MM.1S (cell line): ENCODE measurements at regions not wholly inside any gene's neighbourhood (a gene's known extent, or its start where the extent isn't known, plus 50 kb on each side); places are given as distances from the start of the nearest gene placed in this dataset.

Source experiments
- DNase-seq: peaks from one replicate; pipeline ENCODE4 v3.0.0-alpha.2; 2015
- H2AFZ ChIP-seq: fragments of 300-600 bp; sonication (generic); 2 replicates; pipeline ENCODE4 v1.6.0; 2016; ENCODE audit warnings: antibody characterized with exemption, low read length
- H3F3A ChIP-seq: fragments of 300-600 bp; sonication (generic); 2 replicates; pipeline ENCODE4 v1.6.1; 2016; ENCODE audit warnings: mild to moderate bottlenecking, antibody characterized with exemption, low read length, moderate library complexity, mixed read lengths; ENCODE audit not compliant: insufficient read depth
- H3K27ac ChIP-seq: fragments of 300-600 bp; sonication (generic); 2 replicates; pipeline ENCODE4 v1.5.1; 2016; ENCODE audit warnings: mild to moderate bottlenecking, low read length
- H3K27me3 ChIP-seq: fragments of 300-600 bp; sonication (generic); replicated peaks from 2 replicates; pipeline ENCODE4 v1.6.0; 2016; ENCODE audit warnings: low read length; ENCODE audit not compliant: insufficient read depth
- H3K36me3 ChIP-seq: fragments of 300-600 bp; sonication (generic); replicated peaks from 2 replicates; pipeline ENCODE4 v1.6.1; 2016; ENCODE audit warnings: mild to moderate bottlenecking, low read length, mixed read lengths; ENCODE audit not compliant: insufficient read depth
- H3K4me1 ChIP-seq: fragments of 300-600 bp; sonication (generic); 2 replicates; pipeline ENCODE4 v1.6.1; 2016; ENCODE audit warnings: low read length, mixed read lengths
- H3K4me2 ChIP-seq: fragments of 300-600 bp; sonication (generic); 2 replicates; pipeline ENCODE4 v1.6.0; 2016; ENCODE audit warnings: low read depth, low read length
- H3K4me3 ChIP-seq: fragments of 300-600 bp; sonication (generic); 2 replicates; pipeline ENCODE4 v1.5.1; 2016; ENCODE audit warnings: low read length, mixed read lengths
- H3K79me2 ChIP-seq: fragments of 300-600 bp; sonication (generic); 2 replicates; pipeline ENCODE4 v1.6.1; 2016; ENCODE audit warnings: mixed run types, low read length, mixed read lengths
- H3K9ac ChIP-seq: fragments of 300-600 bp; sonication (generic); 2 replicates; pipeline ENCODE4 v1.6.1; 2016; ENCODE audit warnings: low read length, mixed read lengths
- H3K9me2 ChIP-seq: fragments of 300-600 bp; sonication (generic); replicated peaks from 2 replicates; pipeline ENCODE4 v1.6.1; 2016; ENCODE audit warnings: mild to moderate bottlenecking, low read length, mixed read lengths; ENCODE audit not compliant: insufficient read depth
- H3K9me3 ChIP-seq: fragments of 300-600 bp; sonication (generic); replicated peaks from 2 replicates; pipeline ENCODE4 v1.6.1; 2016; ENCODE audit warnings: mild to moderate bottlenecking, low read length, mixed read lengths; ENCODE audit not compliant: insufficient read depth
- H4K20me1 ChIP-seq: fragments of 300-600 bp; sonication (generic); 2 replicates; pipeline ENCODE4 v1.6.1; 2016; ENCODE audit warnings: mild to moderate bottlenecking, low read length, moderate library complexity, mixed read lengths; ENCODE audit not compliant: insufficient read depth
- CTCF ChIP-seq: fragments of 300-600 bp; sonication (generic); IDR thresholded peaks from 2 replicates; pipeline ENCODE4 v1.5.1; 2016; ENCODE audit warnings: antibody characterized with exemption, low read length, mixed read lengths
- EZH2 ChIP-seq: fragments of 300-600 bp; sonication (generic); optimal IDR thresholded peaks from 2 replicates; pipeline ENCODE3; 2017; ENCODE audit warnings: low read depth, mild to moderate bottlenecking, antibody characterized with exemption, low read length, mixed read lengths
- EZH2phosphoT487 ChIP-seq: fragments of 300-600 bp; sonication (generic); IDR thresholded peaks from 2 replicates; pipeline ENCODE4 v1.6.1; 2018; ENCODE audit warnings: antibody characterized with exemption, low read length

- Histone ChIP-seq H4K20me1 (no peaks in the 10 kb centered on the region), H3K9ac (no peak overlapping the region), H3K27ac (no peak overlapping the region), H3K9me2 (no peaks in the 10 kb centered on the region), H3F3A (no peaks in the 10 kb centered on the region), H3K9me3 (no peaks in the 10 kb centered on the region), H3K36me3 (no peaks in the 10 kb centered on the region), H3K27me3 (no peaks in the 10 kb centered on the region), H3K4me2 (no peak overlapping the region), H3K4me3 (no peak overlapping the region), H2AFZ (no peak overlapping the region), H3K79me2 (no peaks in the 10 kb centered on the region), H3K4me1 (no peaks in the 10 kb centered on the region)
- DNase-seq, result no peak
- TF ChIP-seq CTCF (no peak), EZH2 (no peak), EZH2phosphoT487 (no peak)
Observed at GRCh38 chr13:22861958-22862466, 318.8 kb upstream of the SGCG start.

GRCh38 chr13:22862478-22862877 is 318.3 kb upstream of the SGCG start:
- Histone ChIP-seq H3K27me3 (no peaks in the 10 kb centered on the region), H2AFZ (no peak overlapping the region), H3K4me1 (no peaks in the 10 kb centered on the region), H3K4me2 (no peak overlapping the region), H3K36me3 (no peaks in the 10 kb centered on the region), H3K4me3 (no peak overlapping the region), H3K9ac (no peak overlapping the region), H4K20me1 (no peaks in the 10 kb centered on the region), H3K27ac (no peak overlapping the region), H3K9me2 (no peaks in the 10 kb centered on the region), H3K9me3 (no peaks in the 10 kb centered on the region), H3F3A (no peaks in the 10 kb centered on the region), H3K79me2 (no peaks in the 10 kb centered on the region)
- DNase-seq, result no peak
- TF ChIP-seq EZH2 (no peak), CTCF (no peak), EZH2phosphoT487 (no peak)

- H2AFZ ChIP-seq, result no peak overlapping the region
Observed at GRCh38 chr13:22866221-22866620, 314.6 kb upstream of the SGCG start.

More at GRCh38 chr13:22866221-22866620, 314.6 kb upstream of the SGCG start:
- no peak for DNase-seq
- Histone ChIP-seq H4K20me1 (no peaks in the 10 kb centered on the region), H3K27me3 (no peaks in the 10 kb centered on the region), H3F3A (no peaks in the 10 kb centered on the region), H3K4me1 (no peaks in the 10 kb centered on the region), H3K4me3 (no peak overlapping the region), H3K9me3 (no peaks in the 10 kb centered on the region), H3K36me3 (no peaks in the 10 kb centered on the region), H3K79me2 (no peaks in the 10 kb centered on the region), H3K9me2 (no peaks in the 10 kb centered on the region), H3K27ac (no peak overlapping the region), H3K4me2 (no peak overlapping the region), H3K9ac (no peak overlapping the region)
- TF ChIP-seq CTCF (no peak), EZH2 (no peak), EZH2phosphoT487 (no peak)
